GM12878 (cell line): ENCODE measurements at regions not wholly inside any gene's neighbourhood (a gene's known extent, or its start where the extent isn't known, plus 50 kb on each side); places are given as distances from the start of the nearest gene placed in this dataset.

ENCODE experiments used
- CTCF ChIP-seq, 3 experiments: IDR thresholded peaks in 2 of 3; conservative IDR thresholded peaks in 1 of 3; 2 replicates each; pipeline ENCODE4 v1.5.1; 2011; ENCODE audit warnings: low read depth in 3 of 3, low read length in 3 of 3, mild to moderate bottlenecking in 3 of 3, control low read depth in 2 of 3, moderate library complexity in 2 of 3, inconsistent platforms in 1 of 3, mixed read lengths in 1 of 3; ENCODE audit not compliant: control insufficient read depth in 2 of 3, insufficient read depth in 1 of 3; ENCODE audit errors: extremely low read depth in 1 of 3
- EZH2 ChIP-seq: IDR thresholded peaks from 2 replicates; pipeline ENCODE4 v1.6.1; 2012; ENCODE audit warnings: low read depth, mild to moderate bottlenecking, control low read depth, inconsistent platforms, low read length, borderline replicate concordance; ENCODE audit not compliant: control insufficient read depth
- POLR2A ChIP-seq: IDR thresholded peaks from 2 replicates; pipeline ENCODE4 v1.6.1; 2011; ENCODE audit warnings: low read depth, mild to moderate bottlenecking, low read length
- RAD21 ChIP-seq: IDR thresholded peaks from 2 replicates; pipeline ENCODE4 v1.6.1; 2011; ENCODE audit warnings: mild to moderate bottlenecking, low read depth, low read length, moderate library complexity; ENCODE audit not compliant: insufficient read depth
- RB1 ChIP-seq: fragments of 450-650 bp; formaldehyde crosslinking; IDR thresholded peaks from 2 replicates; pipeline ENCODE4 v1.6.1; 2017; ENCODE audit warnings: mild to moderate bottlenecking, borderline replicate concordance
- TCF7 ChIP-seq: IDR thresholded peaks from 2 replicates; pipeline ENCODE4 v1.6.1; 2014; ENCODE audit warnings: antibody characterized with exemption, borderline replicate concordance
- YY1 ChIP-seq: IDR thresholded peaks from 2 replicates; pipeline ENCODE4 v1.6.1; 2011; ENCODE audit warnings: low read depth, mild to moderate bottlenecking, low read length

GRCh38 chr12:93079271-93079670 is 150.2 kb upstream of the EEA1 start:
- TF ChIP-seq EZH2, result no peak
- no peak for TF ChIP-seq YY1
- no peak for TF ChIP-seq RB1
- no peak for TF ChIP-seq RAD21
- TF ChIP-seq CTCF (IDR thresholded peaks at IDR 0.05 in 2 of 3, conservative IDR thresholded peaks at IDR 0.05 in 1 of 3; ENCODE audit: control insufficient read depth in 2 of 3, extremely low read depth in 1 of 3, insufficient read depth in 1 of 3, low read depth in 3 of 3, low read length in 3 of 3), result no peak
- TF ChIP-seq TCF7, result no peak
- TF ChIP-seq POLR2A, result no peak
